PC-9 (cell line): ENCODE measurements at regions not wholly inside any gene's neighbourhood (a gene's known extent, or its start where the extent isn't known, plus 50 kb on each side); places are given as distances from the start of the nearest gene placed in this dataset.

Experiments
- BruUV-seq: library from RNA; stranded (reverse); fragments of 400-500 nt; replicated peaks from 2 replicates; lab custom pipeline; 2021; lab: Mats Ljungman, UMichigan
- CTCF ChIA-PET: fragments of 300-600 bp; sonication (Branson Sonifier 250); formaldehyde crosslinking; loops from one replicate; lab custom pipeline; 2022; ENCODE audit warnings: antibody characterized with exemption; lab: Charles Lee
- POLR2A ChIA-PET: fragments of 300-600 bp; sonication (Branson Sonifier 250); formaldehyde crosslinking; loops from one replicate; lab custom pipeline; 2022; ENCODE audit warnings: antibody characterized with exemption; ENCODE audit not compliant: unreplicated experiment; lab: Charles Lee
- DNase-seq, 2 experiments: peaks; one replicate each; pipeline versions ENCODE4 v3.0.0 to v3.0.0-alpha.2; 2015 to 2022; ENCODE audit warnings: mixed read lengths in 1 of 2
- H2AFZ ChIP-seq: fragments of 200-600 bp; sonication (generic); 2 replicates; pipeline ENCODE4 v1.8.1; 2017; ENCODE audit warnings: antibody characterized with exemption
- H3F3A ChIP-seq: fragments of 200-600 bp; sonication (generic); 2 replicates; pipeline ENCODE4 v1.8.1; 2017; ENCODE audit warnings: antibody characterized with exemption, mild to moderate bottlenecking, low read depth; ENCODE audit not compliant: insufficient read depth
- H3K27ac ChIP-seq: fragments of 200-600 bp; sonication (generic); 2 replicates; pipeline ENCODE4 v1.6.1; 2016; ENCODE audit warnings: mixed run types
- H3K27me3 ChIP-seq: fragments of 200-600 bp; sonication (generic); 2 replicates; pipeline ENCODE4 v1.6.1; 2016; ENCODE audit warnings: low read depth, mixed run types; ENCODE audit not compliant: insufficient read depth
- H3K36me3 ChIP-seq: fragments of 200-600 bp; sonication (generic); 2 replicates; pipeline ENCODE4 v1.6.1; 2016; ENCODE audit warnings: low read depth, mixed run types
- H3K4me1 ChIP-seq: fragments of 200-600 bp; sonication (generic); replicated peaks from 2 replicates; pipeline ENCODE4 v1.6.1; 2016; ENCODE audit warnings: mixed run types; ENCODE audit not compliant: insufficient read depth
- H3K4me2 ChIP-seq: fragments of 200-600 bp; sonication (generic); 2 replicates; pipeline ENCODE4 v1.6.1; 2017; ENCODE audit warnings: mixed run types
- H3K4me3 ChIP-seq: fragments of 200-600 bp; sonication (generic); 2 replicates; pipeline ENCODE4 v1.6.1; 2016; ENCODE audit warnings: mixed run types
- H3K79me2 ChIP-seq: fragments of 200-600 bp; sonication (generic); 2 replicates; pipeline ENCODE4 v1.6.1; 2017; ENCODE audit warnings: low read depth, mixed run types
- H3K9me2 ChIP-seq: fragments of 200-600 bp; sonication (generic); 2 replicates; pipeline ENCODE4 v1.8.1; 2017; ENCODE audit warnings: mild to moderate bottlenecking; ENCODE audit not compliant: insufficient read depth
- H3K9me3 ChIP-seq: fragments of 200-600 bp; sonication (generic); 2 replicates; pipeline ENCODE4 v1.8.1; 2016; ENCODE audit warnings: low read depth; ENCODE audit not compliant: insufficient read depth
- H4K20me1 ChIP-seq: fragments of 200-600 bp; sonication (generic); 2 replicates; pipeline ENCODE4 v1.8.1; 2017; ENCODE audit not compliant: insufficient read depth
- CTCF ChIP-seq: fragments of 200-600 bp; sonication (generic); conservative IDR thresholded peaks from 2 replicates; pipeline ENCODE4 v1.6.1; 2017; ENCODE audit warnings: mixed run types, antibody characterized with exemption, mild to moderate bottlenecking, moderate library complexity
- EZH2 ChIP-seq: fragments of 200-600 bp; sonication (generic); IDR thresholded peaks from 2 replicates; pipeline ENCODE4 v1.8.0; 2017; ENCODE audit warnings: antibody characterized with exemption, low read depth
- intact Hi-C: fragments of 100-400 bp; cut with micrococcal nuclease; formaldehyde crosslinking; loops from one replicate; pipeline ENCODE4 v1.10.0; 2022; ENCODE audit not compliant: unreplicated experiment

- Histone ChIP-seq H3K9me3 (no peaks in the 10 kb centered on the region), H3K27ac (peak overlapping the region; percentile 90), H3K79me2 (peaks cover 40% of the 10 kb centered on the region), H3K4me2 (peak overlapping the region; percentile 89), H4K20me1 (0 out of 2 replicates have a peak, but pooled peaks cover 4% of the 10 kb centered on the region), H3F3A (peaks cover 29% of the 10 kb centered on the region), H2AFZ (peak overlapping the region; percentile 81), H3K4me1 (peaks cover 43% of the 10 kb centered on the region), H3K36me3 (no peaks in the 10 kb centered on the region), H3K4me3 (peak overlapping the region; percentile 76), H3K27me3 (no peaks in the 10 kb centered on the region), H3K9me2 (no peaks in the 10 kb centered on the region)
- ChIA-PET CTCF (interaction anchor here (0.6 kb wide), 1 partner anchor 490 kb away, joined by 3 read pairs; no protein-coding TSS in a partner anchor), POLR2A (no interaction called here)
- BruUV-seq: no TSS peak
- DNase-seq: peak; percentile 70 to 74
- intact Hi-C loops: no loop called here
- TF ChIP-seq EZH2 (no peak), CTCF (no peak)
Observed at GRCh38 chr3:11720304-11720898, 76.7 kb upstream of the VGLL4 start.

DNA sequence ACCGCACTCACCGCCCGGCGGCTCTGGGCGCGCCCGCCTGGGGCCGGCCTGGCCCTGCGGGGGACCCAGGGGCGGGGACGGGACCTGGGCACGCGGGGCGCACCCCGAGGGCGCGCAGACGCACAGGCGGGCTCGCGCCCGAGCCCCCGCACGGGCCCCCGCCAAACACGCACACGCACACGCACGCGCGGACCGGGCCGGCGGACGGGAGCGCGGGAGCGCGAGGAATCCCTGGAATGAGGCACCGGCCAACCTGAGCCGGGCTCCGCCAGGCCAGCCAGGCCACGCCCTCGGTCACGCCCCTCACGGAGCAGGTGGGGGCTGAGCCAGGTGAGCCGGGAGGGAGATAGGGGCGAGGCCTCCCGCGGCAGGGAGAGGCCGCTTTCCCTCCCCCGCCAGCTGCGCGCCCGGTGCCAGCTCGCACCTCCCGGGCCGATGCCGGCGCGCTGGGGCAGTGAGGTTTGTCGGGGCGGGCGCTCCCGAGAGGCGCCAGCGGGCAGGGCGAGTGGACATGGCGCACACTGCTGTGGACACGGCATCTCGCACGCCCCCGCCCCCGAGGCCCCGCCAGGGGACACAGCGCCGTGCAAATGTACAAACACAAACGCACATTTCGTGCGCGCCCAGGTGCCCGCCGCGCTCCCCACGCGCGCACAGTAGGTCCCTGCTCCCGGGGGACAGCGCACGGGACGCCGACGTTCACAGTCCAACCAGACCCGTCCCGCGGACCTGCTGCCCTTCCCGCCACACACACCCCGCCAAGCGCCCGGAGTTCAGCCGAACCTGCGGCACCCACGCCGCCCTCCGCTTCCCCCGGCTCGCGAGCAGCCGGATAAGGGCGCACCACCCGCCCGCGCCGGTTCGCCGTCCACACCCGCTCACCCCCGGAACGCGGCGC lies 75.9 kb upstream of the VGLL4 start:
- H3K4me1 ChIP-seq: peaks cover 43% of the 10 kb centered on the region
- no peaks in the 10 kb centered on the region for H3K27me3 ChIP-seq
- TF ChIP-seq EZH2 (no peak), CTCF (no peak)
- no TSS peak for BruUV-seq
- ChIA-PET CTCF (no interaction called here), POLR2A (interaction anchor here (0.6 kb wide), 1 partner anchor 115 kb away, joined by 3 read pairs; no protein-coding TSS in a partner anchor)
- H3K4me3 ChIP-seq: peak overlapping the region; percentile 76
- peak overlapping the region; percentile 81 for H2AFZ ChIP-seq
- peak overlapping the region; percentile 90 for H3K27ac ChIP-seq
- DNase-seq: peak; percentile 79 to 97
- H3K9me2 ChIP-seq: no peaks in the 10 kb centered on the region
- intact Hi-C loops: loop anchor here (1.0 to 5.0 kb wide), 5 partner anchors 21 to 83 kb away; no protein-coding TSS in a partner anchor
- H3K36me3 ChIP-seq: no peaks in the 10 kb centered on the region
- H3K9me3 ChIP-seq: no peaks in the 10 kb centered on the region
- H4K20me1 ChIP-seq: 0 out of 2 replicates have a peak, but pooled peaks cover 4% of the 10 kb centered on the region
- peaks cover 48% of the 10 kb centered on the region for H3K79me2 ChIP-seq
- H3K4me2 ChIP-seq: peak overlapping the region; percentile 89
- H3F3A ChIP-seq: peaks cover 29% of the 10 kb centered on the region

DNA sequence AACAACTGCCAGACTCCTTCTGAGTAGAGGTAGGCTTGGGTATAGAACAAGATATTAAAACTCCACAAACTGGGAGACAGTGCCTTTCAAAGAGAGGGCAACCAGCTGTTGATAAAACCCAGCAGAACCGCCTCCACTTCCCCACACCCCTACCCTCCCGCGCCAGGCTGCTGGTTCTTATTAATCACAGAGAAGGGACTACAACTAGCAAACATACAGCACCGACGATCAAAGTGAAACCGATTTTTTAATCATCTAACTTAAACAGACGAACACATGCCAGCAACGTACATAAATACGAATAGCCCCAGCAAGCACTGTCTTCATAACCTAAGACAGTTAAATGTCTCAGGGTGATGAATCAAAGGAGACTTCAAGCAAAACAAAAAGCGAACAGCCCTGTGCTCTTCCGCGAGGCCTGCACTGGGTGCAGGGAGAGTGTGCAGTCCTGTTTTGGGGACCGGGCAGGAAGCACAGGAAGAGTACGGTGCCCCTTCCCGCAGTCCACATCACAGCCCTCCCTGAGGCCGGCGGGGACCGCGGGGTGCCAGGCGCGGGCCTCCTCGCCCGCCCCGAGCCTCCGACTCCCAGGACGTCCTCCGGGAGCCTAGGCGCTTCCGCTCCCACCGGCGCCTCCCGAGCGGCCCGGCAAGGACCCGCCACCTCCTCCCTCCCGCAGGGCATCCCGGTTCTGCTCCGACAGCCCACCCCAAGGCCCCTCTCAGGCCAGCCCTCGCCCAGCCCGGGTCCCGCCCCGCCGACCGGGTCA lies 75.1 kb upstream of the VGLL4 start:
- peaks cover 7% of the 10 kb centered on the region; the same call in 1 of the 2 replicates for H4K20me1 ChIP-seq
- no TSS peak for BruUV-seq
- H3K79me2 ChIP-seq: peaks cover 56% of the 10 kb centered on the region
- TF ChIP-seq EZH2: no peak
- TF ChIP-seq CTCF: no peak
- H3K4me3 ChIP-seq: peak overlapping the region; percentile 76
- H3K27ac ChIP-seq: peak overlapping the region; percentile 90
- POLR2A ChIA-PET: interaction anchor here (0.6 kb wide), 1 partner anchor 114 kb away, joined by 3 read pairs; no protein-coding TSS in a partner anchor
- DNase-seq: peak in 1 of 2 experiments; percentile 28
- H3K9me2 ChIP-seq: no peaks in the 10 kb centered on the region
- H3K27me3 ChIP-seq: no peaks in the 10 kb centered on the region
- H3K36me3 ChIP-seq: no peaks in the 10 kb centered on the region
- peak overlapping the region; percentile 75 for H2AFZ ChIP-seq
- no peaks in the 10 kb centered on the region for H3K9me3 ChIP-seq
- CTCF ChIA-PET: no interaction called here
- H3F3A ChIP-seq: peaks cover 29% of the 10 kb centered on the region
- intact Hi-C loops: loop anchor here (1.0 to 5.0 kb wide), 5 partner anchors 20 to 83 kb away; no protein-coding TSS in a partner anchor
- H3K4me1 ChIP-seq: peaks cover 43% of the 10 kb centered on the region
- peak overlapping the region; percentile 86 for H3K4me2 ChIP-seq
